Stimulated activated CD8-positive, alpha-beta memory T cell treated with anti-CD3 and anti-CD28 coated beads, Interleukin-7, amount 100 ng/mL, for 24 hours (primary cell): ENCODE measurements at regions not wholly inside any gene's neighbourhood (a gene's known extent, or its start where the extent isn't known, plus 50 kb on each side); places are given as distances from the start of the nearest gene placed in this dataset.

Source experiments
- DNase-seq: peaks from one replicate; pipeline ENCODE4 v3.0.0-alpha.2; 2020; ENCODE audit warnings: low read depth

- no peak for DNase-seq
These were observed 228.5 kb downstream of the FOXL1 start for GRCh38 chr16:86806838-86807351.

- no peak for DNase-seq
These were observed 230.6 kb downstream of the FOXL1 start for GRCh38 chr16:86808863-86809444.

GRCh38 chr16:86809458-86809955 is 231.2 kb downstream of the FOXL1 start:
- no peak for DNase-seq

- no peak for DNase-seq
These were observed 231.7 kb downstream of the FOXL1 start for GRCh38 chr16:86810062-86810461.

- no peak for DNase-seq
These were observed 234.1 kb downstream of the FOXL1 start for GRCh38 chr16:86812363-86812970.

GRCh38 chr16:86814256-86814655 is 235.9 kb downstream of the FOXL1 start:
- DNase-seq, result no peak

GRCh38 chr16:86816930-86817625 is 238.7 kb downstream of the FOXL1 start:
- DNase-seq, result no peak

GRCh38 chr16:86818671-86819532 is 240.6 kb downstream of the FOXL1 start:
- no peak for DNase-seq

GRCh38 chr16:86819533-86819892 is 241.2 kb downstream of the FOXL1 start:
- DNase-seq, result no peak

- no peak for DNase-seq
These were observed 243.5 kb downstream of the FOXL1 start for GRCh38 chr16:86821895-86822294.

GRCh38 chr16:86823125-86823524 is 244.8 kb downstream of the FOXL1 start:
- DNase-seq, result no peak

GRCh38 chr16:86823888-86824671 is 245.7 kb downstream of the FOXL1 start:
- DNase-seq, result no peak

- no peak for DNase-seq
These were observed 246.5 kb downstream of the FOXL1 start for GRCh38 chr16:86824751-86825296.

- DNase-seq, result no peak
These were observed 247.3 kb downstream of the FOXL1 start for GRCh38 chr16:86825631-86826030.

GRCh38 chr16:86826941-86827340 is 248.6 kb downstream of the FOXL1 start:
- DNase-seq, result no peak

- DNase-seq, result no peak
These were observed 249.2 kb downstream of the FOXL1 start for GRCh38 chr16:86827521-86827920.

- DNase-seq, result no peak
These were observed 249.9 kb downstream of the FOXL1 start for GRCh38 chr16:86828202-86828601.

- DNase-seq, result no peak
These were observed 250.3 kb downstream of the FOXL1 start for GRCh38 chr16:86828653-86829052.

GRCh38 chr16:86831366-86831765 is 253.0 kb downstream of the FOXL1 start:
- no peak for DNase-seq

GRCh38 chr16:86833136-86833535 is 254.8 kb downstream of the FOXL1 start:
- no peak for DNase-seq

- no peak for DNase-seq
These were observed 256.2 kb downstream of the FOXL1 start for GRCh38 chr16:86834451-86835035.
